GM12872 (cell line): ENCODE measurements at regions not wholly inside any gene's neighbourhood (a gene's known extent, or its start where the extent isn't known, plus 50 kb on each side); places are given as distances from the start of the nearest gene placed in this dataset.

Source experiments
- CTCF ChIP-seq: IDR thresholded peaks from 3 replicates; pipeline ENCODE4 v1.5.1; 2011; ENCODE audit warnings: low read depth, mild to moderate bottlenecking, low read length, moderate library complexity; ENCODE audit not compliant: insufficient read depth

GRCh38 chr1:184910005-184910404 is 64.3 kb downstream of the NIBAN1 start:
- TF ChIP-seq CTCF: no peak

GRCh38 chr1:184909019-184909418 is 65.3 kb downstream of the NIBAN1 start:
- no peak for TF ChIP-seq CTCF

- TF ChIP-seq CTCF: no peak
These were observed 65.8 kb downstream of the NIBAN1 start for GRCh38 chr1:184908506-184908905.

GRCh38 chr1:184907500-184907899 is 66.8 kb downstream of the NIBAN1 start:
- TF ChIP-seq CTCF: no peak

GRCh38 chr1:184906761-184907160 is 67.5 kb downstream of the NIBAN1 start:
- no peak for TF ChIP-seq CTCF

GRCh38 chr1:184905601-184906322 is 68.5 kb downstream of the NIBAN1 start:
- TF ChIP-seq CTCF: no peak

GRCh38 chr1:184903111-184903692 is 71.1 kb downstream of the NIBAN1 start:
- no peak for TF ChIP-seq CTCF
